ENCODE measurements at regions not wholly inside any gene's neighbourhood (a gene's known extent, or its start where the extent isn't known, plus 50 kb on each side); places are given as distances from the start of the nearest gene placed in this dataset.
"Not testable (repeated sequence)": the region's sequence is repeated elsewhere in the genome, so short reads cannot be mapped to it uniquely, and the experiment has no call there.

- H3K4me3 ChIP-seq, H3K27ac ChIP-seq: not testable (repeated sequence)
Measured at GRCh38 chr17:26936645-26937044, 357.3 kb upstream of the WSB1 start.

- not testable (repeated sequence) for H3K4me3 ChIP-seq, H3K27ac ChIP-seq
Measured at GRCh38 chr17:26937750-26938322, 356.1 kb upstream of the WSB1 start.

- not testable (repeated sequence) for H3K27ac ChIP-seq, H3K4me3 ChIP-seq
Measured at GRCh38 chr17:26939755-26940154, 354.2 kb upstream of the WSB1 start.

GRCh38 chr17:26940587-26940986 lies 353.3 kb upstream of the WSB1 start:
- H3K4me3 ChIP-seq: not testable (repeated sequence)

GRCh38 chr17:26962255-26963162 lies 331.4 kb upstream of the WSB1 start:
- no peak overlapping the region for H3K4me3 ChIP-seq

More at GRCh38 chr17:26940587-26940986, 353.3 kb upstream of the WSB1 start:
- H3K27ac ChIP-seq: not testable (repeated sequence)

GRCh38 chr17:26963163-26963503 lies 330.8 kb upstream of the WSB1 start:
- no peak overlapping the region for H3K27ac ChIP-seq

More at GRCh38 chr17:26962255-26963162, 331.4 kb upstream of the WSB1 start:
- no peak overlapping the region for H3K27ac ChIP-seq

GRCh38 chr17:26965898-26966624 lies 327.9 kb upstream of the WSB1 start:
- not testable (repeated sequence) for H3K4me3 ChIP-seq, H3K27ac ChIP-seq

More at GRCh38 chr17:26963163-26963503, 330.8 kb upstream of the WSB1 start:
- H3K4me3 ChIP-seq: no peak overlapping the region

- not testable (repeated sequence) for H3K4me3 ChIP-seq, H3K27ac ChIP-seq
Measured at GRCh38 chr17:26966625-26967179, 327.2 kb upstream of the WSB1 start.

- H3K4me3 ChIP-seq, H3K27ac ChIP-seq: not testable (repeated sequence)
Measured at GRCh38 chr17:26981845-26982425, 312.0 kb upstream of the WSB1 start.

- not testable (repeated sequence) for H3K4me3 ChIP-seq, H3K27ac ChIP-seq
Measured at GRCh38 chr17:26982563-26982962, 311.4 kb upstream of the WSB1 start.

GRCh38 chr17:26987851-26988250 lies 306.1 kb upstream of the WSB1 start:
- not testable (repeated sequence) for H3K27ac ChIP-seq, H3K4me3 ChIP-seq

GRCh38 chr17:26994648-26995047 lies 299.3 kb upstream of the WSB1 start:
- not testable (repeated sequence) for H3K27ac ChIP-seq, H3K4me3 ChIP-seq

GRCh38 chr17:26996146-26996916 lies 297.6 kb upstream of the WSB1 start:
- H3K4me3 ChIP-seq, H3K27ac ChIP-seq: not testable (repeated sequence)

GRCh38 chr17:27007734-27008531 lies 286.0 kb upstream of the WSB1 start:
- H3K4me3 ChIP-seq, H3K27ac ChIP-seq: not testable (repeated sequence)

- H3K27ac ChIP-seq: no peak overlapping the region
- H3K4me3 ChIP-seq: no peak overlapping the region
Measured at GRCh38 chr17:27009087-27009486, 284.8 kb upstream of the WSB1 start.

- H3K4me3 ChIP-seq, H3K27ac ChIP-seq: not testable (repeated sequence)
Measured at GRCh38 chr17:27010138-27010537, 283.8 kb upstream of the WSB1 start.

- H3K4me3 ChIP-seq, H3K27ac ChIP-seq: not testable (repeated sequence)
Measured at GRCh38 chr17:27030552-27030951, 263.4 kb upstream of the WSB1 start.

GRCh38 chr17:27038676-27039075 lies 255.2 kb upstream of the WSB1 start:
- no peak overlapping the region for H3K27ac ChIP-seq
- no peak overlapping the region for H3K4me3 ChIP-seq

Measured in skin epidermis (tissue), 12 donors.